T47D (cell line): ENCODE measurements at regions not wholly inside any gene's neighbourhood (a gene's known extent, or its start where the extent isn't known, plus 50 kb on each side); places are given as distances from the start of the nearest gene placed in this dataset.
A peak's percentile ranks its signal among the peaks of the same experiment; 100 is the strongest.

Experiments used
- DNase-seq, 2 experiments: peaks; one replicate each; pipeline versions ENCODE4 v3.0.0 to v3.0.0-alpha.2; 2011 to 2012; ENCODE audit warnings: low read depth in 1 of 2, low spot score in 1 of 2
- JUND ChIP-seq: IDR thresholded peaks from 2 replicates; pipeline ENCODE4 v1.6.1; 2012; ENCODE audit warnings: low read depth
- in situ Hi-C: cut with HindIII; loops from 2 replicates; pipeline ENCODE4 v1.10.0; 2016; ENCODE audit warnings: low sequenced_read_pairs, low pct_unique_long_range_greater_than_20kb

GRCh38 chr3:30945291-30945690, 50.8 kb upstream of the GADL1 start:
- no peak for TF ChIP-seq JUND
- no peak for DNase-seq
- in situ Hi-C loops, result no loop called here

- in situ Hi-C loops, result no loop called here
- TF ChIP-seq JUND, result no peak
- no peak for DNase-seq
Measured at GRCh38 chr3:30948426-30948825, 54.0 kb upstream of the GADL1 start.

- in situ Hi-C loops, result no loop called here
- no peak for TF ChIP-seq JUND
- no peak for DNase-seq
Measured at GRCh38 chr3:30951826-30952225, 57.4 kb upstream of the GADL1 start.

GRCh38 chr3:30952786-30953185, 58.3 kb upstream of the GADL1 start:
- in situ Hi-C loops, result no loop called here
- DNase-seq, result no peak

GRCh38 chr3:30954426-30954825, 60.0 kb upstream of the GADL1 start:
- no peak for TF ChIP-seq JUND
- in situ Hi-C loops, result no loop called here
- no peak for DNase-seq

More at GRCh38 chr3:30952786-30953185, 58.3 kb upstream of the GADL1 start:
- no peak for TF ChIP-seq JUND

GRCh38 chr3:30962084-30962483, 67.6 kb upstream of the GADL1 start:
- in situ Hi-C loops, result no loop called here
- DNase-seq, result no peak
- TF ChIP-seq JUND, result no peak

GRCh38 chr3:30962493-30962892, 68.0 kb upstream of the GADL1 start:
- TF ChIP-seq JUND, result no peak
- in situ Hi-C loops, result no loop called here
- DNase-seq, result no peak

GRCh38 chr3:30963223-30963722, 68.8 kb upstream of the GADL1 start:
- in situ Hi-C loops, result no loop called here
- no peak for TF ChIP-seq JUND

GRCh38 chr3:30964612-30965011, 70.2 kb upstream of the GADL1 start:
- no peak for DNase-seq
- in situ Hi-C loops, result no loop called here
- no peak for TF ChIP-seq JUND

More at GRCh38 chr3:30963223-30963722, 68.8 kb upstream of the GADL1 start:
- no peak for DNase-seq

- no peak for DNase-seq
- in situ Hi-C loops, result no loop called here
- no peak for TF ChIP-seq JUND
Measured at GRCh38 chr3:30966896-30967295, 72.4 kb upstream of the GADL1 start.

GRCh38 chr3:30970183-30970582, 75.7 kb upstream of the GADL1 start:
- peak in 1 of 2 experiments; percentile 29 for DNase-seq
- TF ChIP-seq JUND, result no peak
- in situ Hi-C loops, result no loop called here

GRCh38 chr3:30972449-30972848, 78.0 kb upstream of the GADL1 start:
- in situ Hi-C loops, result no loop called here
- no peak for DNase-seq
- TF ChIP-seq JUND, result no peak

- TF ChIP-seq JUND, result no peak
- in situ Hi-C loops, result no loop called here
- no peak for DNase-seq
Measured at GRCh38 chr3:30974071-30974470, 79.6 kb upstream of the GADL1 start.

GRCh38 chr3:30977592-30977991, 83.1 kb upstream of the GADL1 start:
- DNase-seq, result no peak
- in situ Hi-C loops, result no loop called here
- TF ChIP-seq JUND, result no peak
